HT-29 (cell line): ENCODE measurements at regions not wholly inside any gene's neighbourhood (a gene's known extent, or its start where the extent isn't known, plus 50 kb on each side); places are given as distances from the start of the nearest gene placed in this dataset.

Experiments
- DNase-seq: peaks from one replicate; pipeline ENCODE4 v3.0.0-alpha.2; 2015; ENCODE audit warnings: low spot score

DNA sequence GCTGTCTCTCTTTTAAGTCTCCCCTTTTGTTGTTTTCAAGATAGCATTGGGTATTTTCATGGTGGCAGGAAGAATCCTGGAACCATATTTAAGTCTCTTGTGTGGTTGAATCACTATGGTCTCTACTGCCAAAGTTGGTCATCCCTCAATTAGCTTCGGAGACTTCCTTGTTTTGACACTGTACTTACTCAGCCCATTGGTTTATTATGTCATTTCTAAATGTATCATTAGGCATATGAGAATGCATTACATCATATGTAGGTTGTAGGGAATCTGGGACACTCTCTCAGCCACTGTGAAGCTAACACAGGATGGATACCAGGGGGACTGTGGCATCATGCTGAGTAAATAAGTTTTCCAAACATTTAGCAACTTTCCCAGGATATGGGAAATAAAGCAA, 211.8 kb downstream of the DTHD1 start:
- no peak for DNase-seq

DNA sequence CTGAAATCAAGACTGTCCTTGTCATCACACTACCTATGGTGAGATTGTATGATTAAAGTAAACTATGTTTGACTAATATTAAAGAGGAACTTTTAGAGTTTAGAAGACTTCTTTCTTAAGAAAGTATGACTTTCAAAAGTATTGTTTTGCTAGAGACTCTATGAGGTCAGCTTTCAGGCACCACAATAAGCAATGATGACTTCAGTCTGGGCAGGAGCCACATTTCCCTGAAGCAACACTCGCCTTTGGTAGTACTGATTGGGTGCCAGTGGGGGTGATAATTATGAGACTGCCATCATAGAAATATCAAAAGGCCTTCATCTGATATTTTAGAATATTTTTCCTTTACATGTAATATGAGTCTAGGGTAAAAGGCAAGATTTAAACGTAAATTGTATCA, 212.6 kb downstream of the DTHD1 start:
- DNase-seq, result no peak

DNA sequence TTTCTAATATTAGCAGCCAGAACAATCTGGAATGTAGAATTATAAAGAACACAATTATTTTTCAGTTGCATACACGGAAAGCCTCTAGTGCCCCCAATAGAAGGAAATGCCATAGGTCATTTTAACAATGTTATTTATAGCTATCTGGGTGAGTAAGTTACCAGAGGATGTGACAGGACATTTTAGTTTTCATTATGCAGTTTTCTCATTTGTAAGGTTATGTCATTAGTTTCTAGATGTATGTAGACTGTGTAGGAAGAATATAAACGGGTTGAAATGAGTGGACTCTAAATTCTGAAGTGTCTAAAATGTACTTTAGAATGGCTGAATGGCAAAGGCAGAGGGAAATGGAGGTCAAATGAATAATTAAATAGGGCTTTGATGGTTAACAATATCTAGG, 213.3 kb downstream of the DTHD1 start:
- no peak for DNase-seq

DNA sequence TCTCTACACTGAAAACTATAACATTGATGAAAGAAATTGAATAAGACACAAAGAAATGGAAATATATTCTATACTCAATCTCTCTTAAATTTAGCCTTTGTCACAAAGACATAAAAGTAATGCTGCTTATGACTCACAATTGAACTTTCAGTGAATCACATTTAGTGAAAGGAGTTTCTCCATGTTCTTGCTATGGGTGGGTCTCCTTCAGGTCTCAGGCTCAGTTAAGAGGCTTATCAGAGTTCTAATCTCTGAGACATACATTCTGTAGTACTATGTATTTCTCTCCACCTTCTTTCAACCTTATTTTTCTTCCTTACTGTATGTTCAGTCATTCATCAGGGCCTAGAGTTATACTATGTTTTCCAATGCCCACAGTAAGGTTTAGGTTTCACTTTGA, 220.9 kb downstream of the DTHD1 start:
- peak; percentile 4 for DNase-seq

DNA sequence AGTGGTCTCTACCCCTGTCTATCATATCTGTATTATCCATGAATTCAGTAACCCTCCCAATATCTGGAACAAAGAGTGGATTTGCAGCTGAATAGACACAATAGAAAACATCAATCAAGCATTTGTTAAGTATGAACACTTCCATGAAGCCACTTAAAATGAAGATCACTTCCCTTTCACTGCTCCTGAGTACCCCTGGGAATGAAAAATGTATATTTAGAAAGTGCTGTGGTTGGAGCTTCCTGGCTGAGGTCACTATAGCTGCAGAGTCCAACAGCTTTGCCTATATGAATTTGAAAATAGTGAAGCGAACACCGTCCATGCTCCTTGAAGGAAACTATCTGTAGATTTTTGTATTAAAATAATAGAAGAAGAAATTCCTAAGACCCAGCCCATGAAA, 227.0 kb downstream of the DTHD1 start:
- no peak for DNase-seq

GRCh38 chr4:36509845-36510244, 228.4 kb downstream of the DTHD1 start:
- no peak for DNase-seq

GRCh38 chr4:36511785-36512184, 230.4 kb downstream of the DTHD1 start:
- DNase-seq, result no peak

DNA sequence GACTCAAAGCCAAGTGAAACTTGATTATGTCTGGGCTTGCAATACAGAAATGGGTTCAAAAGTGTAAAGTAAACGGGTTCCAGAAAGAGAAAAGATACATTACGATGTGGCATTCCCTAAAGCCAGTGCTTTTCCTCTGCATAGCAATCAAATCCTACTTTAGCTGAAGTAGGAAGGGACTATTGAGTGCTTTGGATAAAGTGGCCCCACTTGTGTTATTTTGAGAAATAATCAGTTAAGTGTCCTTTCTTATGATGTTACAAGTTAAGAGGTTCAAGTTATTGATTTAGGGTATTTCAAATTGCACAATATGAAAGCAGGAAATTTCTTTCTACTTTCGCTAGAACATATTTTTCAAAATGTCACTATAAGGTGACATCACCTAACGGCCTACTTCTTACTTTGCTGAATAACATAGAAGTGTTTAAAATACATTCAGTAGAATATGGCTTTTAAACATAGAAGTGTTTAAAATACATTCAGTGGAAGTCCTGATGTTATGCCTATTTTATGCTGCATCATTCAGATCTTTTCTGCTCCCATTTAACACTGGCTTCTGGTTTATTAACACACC, 235.2 kb downstream of the DTHD1 start:
- DNase-seq, result no peak

GRCh38 chr4:36523182-36523581, 241.8 kb downstream of the DTHD1 start:
- DNase-seq, result no peak

DNA sequence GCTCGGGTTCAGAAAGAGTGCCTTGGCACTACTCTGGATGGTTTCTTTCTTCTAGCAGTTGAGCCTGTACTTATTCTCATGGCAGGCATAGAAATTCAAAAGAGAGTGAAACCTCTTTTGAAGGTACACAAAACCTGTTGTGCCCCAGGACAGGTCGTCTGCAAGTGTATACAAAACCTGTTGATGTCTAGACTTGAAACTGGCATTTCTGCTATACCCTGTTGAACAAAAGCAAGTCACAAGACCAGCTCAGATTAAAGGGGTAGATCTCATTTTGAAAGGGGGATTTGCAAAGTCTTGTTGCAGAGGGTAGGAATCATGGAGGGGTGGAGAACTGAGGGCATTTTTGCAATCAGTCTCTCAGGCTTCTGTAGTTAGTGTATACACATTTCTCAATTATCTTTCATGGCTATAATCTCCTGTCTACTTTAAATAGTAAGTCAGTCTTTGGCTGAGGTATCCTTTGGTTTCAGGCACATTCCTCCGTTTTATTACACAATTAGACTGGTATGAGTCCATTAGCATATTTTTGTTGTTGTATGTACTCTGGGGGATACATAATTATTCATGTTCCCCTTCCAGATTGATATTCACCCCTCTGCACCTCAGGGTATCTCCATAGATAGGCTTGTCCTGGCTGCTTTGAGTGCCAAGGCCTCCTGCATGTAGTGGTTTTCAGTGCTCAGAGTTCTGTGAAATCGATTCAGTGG, 251.4 kb downstream of the DTHD1 start:
- no peak for DNase-seq

DNA sequence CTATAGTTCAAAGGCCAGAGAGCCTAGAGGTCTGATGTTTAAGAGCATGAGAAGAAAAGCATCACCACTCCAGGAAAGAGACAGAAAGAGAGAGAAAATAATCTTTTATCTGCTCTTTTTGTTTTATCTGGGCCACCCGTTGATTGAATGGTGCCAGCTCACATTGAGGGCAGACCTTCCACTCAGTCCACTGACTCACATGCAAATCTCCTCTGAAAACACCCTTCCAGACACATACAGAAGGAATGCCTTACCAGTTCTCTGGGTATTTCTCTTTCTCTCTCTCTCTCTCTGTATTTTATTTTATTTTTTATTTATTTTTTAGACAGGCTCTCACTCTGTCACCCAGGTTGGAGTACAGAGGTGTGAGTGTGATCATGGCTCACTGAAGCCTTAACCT, 252.5 kb downstream of the DTHD1 start:
- no peak for DNase-seq

DNA sequence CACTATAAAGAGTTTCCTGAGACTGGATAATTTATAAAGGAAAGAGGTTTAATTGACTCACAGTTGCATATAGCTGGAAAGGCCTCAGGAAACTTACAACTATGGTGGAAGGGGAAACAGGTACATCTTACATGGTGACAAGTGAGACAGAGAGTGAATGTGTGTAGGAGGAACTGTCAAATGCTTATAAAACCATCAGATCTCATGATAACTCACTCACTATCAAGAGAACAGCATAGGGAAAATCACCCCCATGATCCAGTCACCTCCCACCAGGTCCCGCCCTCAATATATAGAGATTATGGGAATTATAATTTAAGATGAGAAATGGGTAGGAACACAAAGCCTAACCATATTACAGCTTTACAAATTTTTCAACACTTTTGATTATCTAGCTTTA, 266.0 kb downstream of the DTHD1 start:
- no peak for DNase-seq

- no peak for DNase-seq
Observed at GRCh38 chr4:36549252-36549651, 267.8 kb downstream of the DTHD1 start.

DNA sequence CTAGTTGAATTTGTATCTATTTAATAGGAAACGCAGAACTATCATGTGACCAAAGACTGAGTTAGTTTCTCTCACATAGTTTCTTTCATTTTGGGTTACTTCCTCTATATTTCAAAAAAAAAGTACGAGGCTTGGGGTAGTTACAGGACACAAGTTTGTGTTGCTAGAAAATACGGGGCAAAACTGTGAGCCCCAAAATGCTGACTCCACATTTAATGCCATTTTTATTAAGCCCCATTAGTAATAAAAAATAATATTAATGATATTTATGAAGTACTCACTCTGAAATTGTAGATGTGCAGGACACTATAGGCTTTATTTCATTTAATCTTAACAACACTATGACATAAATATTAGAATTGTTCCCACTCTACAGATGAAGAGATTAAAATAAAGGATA, 268.6 kb downstream of the DTHD1 start:
- DNase-seq, result no peak

- no peak for DNase-seq
Observed at GRCh38 chr4:36551697-36552214, 270.3 kb downstream of the DTHD1 start.

DNA sequence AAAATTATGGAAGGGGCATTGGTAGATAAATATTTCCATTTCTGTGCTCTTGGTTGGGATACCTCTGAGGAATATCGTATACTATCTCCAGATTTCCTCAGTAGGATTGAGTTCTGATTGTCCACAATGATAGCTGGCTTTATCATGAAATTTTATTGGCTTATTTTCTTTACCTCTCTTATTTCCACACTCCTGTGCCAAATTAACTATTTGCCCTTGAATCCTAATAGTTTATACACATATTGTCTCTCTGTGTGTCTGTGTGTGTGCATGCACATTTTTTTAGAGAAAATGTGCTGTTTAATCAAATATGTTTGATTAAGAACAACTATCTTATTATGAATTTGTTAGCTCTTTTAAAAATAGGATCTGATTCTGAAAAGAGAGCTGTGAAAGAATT, 271.6 kb downstream of the DTHD1 start:
- no peak for DNase-seq

DNA sequence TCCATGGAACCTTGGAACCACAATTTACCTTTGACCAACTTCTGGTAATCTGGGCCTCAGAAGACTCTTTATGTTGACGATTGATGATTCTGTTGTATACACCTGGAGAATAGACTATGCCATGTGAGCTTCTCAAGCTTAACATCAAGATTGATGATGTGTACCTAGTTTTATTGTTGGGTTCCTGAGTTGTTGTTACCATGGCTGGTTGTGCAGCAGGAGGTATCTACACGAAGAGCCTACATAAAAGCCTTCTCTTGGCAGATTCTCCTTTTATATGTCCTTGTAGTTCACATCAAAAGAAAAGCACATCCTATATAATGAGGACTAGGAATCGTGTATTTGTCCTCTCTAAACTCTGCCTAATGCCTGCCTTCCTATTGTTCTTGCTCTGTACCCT, 272.0 kb downstream of the DTHD1 start:
- DNase-seq, result no peak

GRCh38 chr4:36556984-36557383, 275.6 kb downstream of the DTHD1 start:
- DNase-seq, result no peak

GRCh38 chr4:36568575-36568974, 287.2 kb downstream of the DTHD1 start:
- peak; percentile 28 for DNase-seq

GRCh38 chr4:36573441-36573840, 292.0 kb downstream of the DTHD1 start:
- no peak for DNase-seq

- no peak for DNase-seq
Observed at GRCh38 chr4:36574816-36575215, 293.4 kb downstream of the DTHD1 start.

GRCh38 chr4:36582198-36582597, 300.8 kb downstream of the DTHD1 start:
- DNase-seq, result no peak

DNA sequence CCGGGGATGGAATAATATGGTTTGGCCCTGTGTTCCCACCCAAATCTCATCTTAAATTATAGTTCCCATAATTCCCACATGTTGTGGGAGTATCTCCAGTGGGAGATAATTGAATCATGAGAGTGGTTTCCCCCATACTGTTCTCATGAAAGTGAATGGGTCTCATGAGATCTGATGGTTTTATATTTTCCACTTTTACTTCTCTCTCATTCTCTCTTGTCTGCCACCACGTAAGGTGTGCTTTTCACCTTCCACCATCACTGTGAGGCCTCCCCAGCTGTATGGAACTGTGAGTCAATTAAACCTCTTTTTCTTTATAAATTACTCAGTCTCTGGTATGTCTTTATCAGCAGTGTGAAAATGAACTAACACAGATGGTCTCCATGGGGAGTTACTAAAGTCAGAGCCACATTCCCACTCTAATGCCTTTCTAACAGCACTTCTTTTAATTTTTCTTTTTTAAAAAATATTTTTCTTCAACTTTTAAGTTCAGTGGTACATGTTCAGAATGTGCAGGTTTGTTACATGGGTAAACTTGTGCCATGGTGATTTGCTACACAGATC, 306.6 kb downstream of the DTHD1 start:
- DNase-seq, result no peak
